ENCODE measurements at regions not wholly inside any gene's neighbourhood (a gene's known extent, or its start where the extent isn't known, plus 50 kb on each side); places are given as distances from the start of the nearest gene placed in this dataset.
"Not testable (repeated sequence)": the region's sequence is repeated elsewhere in the genome, so short reads cannot be mapped to it uniquely, and the experiment has no call there.

GRCh38 chr2:48230834-48231233 lies 83.6 kb upstream of the FOXN2 start:
- Mint-ChIP-seq H3K9me3 (ENCODE audit: unreplicated experiment) (no peaks in the 10 kb centered on the region), H3K27me3 (ENCODE audit: insufficient read depth, unreplicated experiment) (no peaks in the 10 kb centered on the region), H3K36me3 (ENCODE audit: insufficient read depth, unreplicated experiment) (no peaks in the 10 kb centered on the region), H3K27ac (ENCODE audit: unreplicated experiment) (no peak overlapping the region), H3K4me1 (ENCODE audit: low read depth, unreplicated experiment) (no peaks in the 10 kb centered on the region), H3K4me3 (ENCODE audit: unreplicated experiment) (no peak overlapping the region)
- Histone ChIP-seq H3K4me1 (no peaks in the 10 kb centered on the region), H3K36me3 (ENCODE audit: control insufficient read depth, insufficient read depth, low read length) (no peaks in the 10 kb centered on the region), H3K27me3 (replicated peaks; ENCODE audit: control insufficient read depth, insufficient read depth, low read length) (no peaks in the 10 kb centered on the region), H3K9me3 (no peaks in the 10 kb centered on the region), H3K4me3 (ENCODE audit: low read depth, low read length) (no peak overlapping the region)
- DNase-seq, result no peak
- POLR2A ChIA-PET, result no interaction called here
- no peak for TF ChIP-seq CTCF (IDR thresholded peaks at IDR 0.05; ENCODE audit: insufficient read depth in 1 of 2, low read depth in 1 of 2, low read length in 1 of 2, severe bottlenecking in 1 of 2, unreplicated experiment in 1 of 2)
- no TSS peak for BruUV-seq (replicated peaks)
- CTCF ChIA-PET, result no interaction called here
- intact Hi-C loops (cut with micrococcal nuclease; ENCODE audit: unreplicated experiment), result no loop called here

- BruUV-seq (replicated peaks), result no TSS peak
- POLR2A ChIA-PET, result no interaction called here
- no peaks in the 10 kb centered on the region for H3K36me3 Mint-ChIP-seq (ENCODE audit: insufficient read depth, unreplicated experiment)
- no peak overlapping the region for H3K27ac Mint-ChIP-seq (ENCODE audit: unreplicated experiment)
- no peaks in the 10 kb centered on the region for H3K27me3 ChIP-seq (replicated peaks; ENCODE audit: control insufficient read depth, insufficient read depth, low read length)
- no peak for TF ChIP-seq CTCF (IDR thresholded peaks at IDR 0.05; ENCODE audit: insufficient read depth in 1 of 2, low read depth in 1 of 2, low read length in 1 of 2, severe bottlenecking in 1 of 2, unreplicated experiment in 1 of 2)
- no peak overlapping the region for H3K4me3 Mint-ChIP-seq (ENCODE audit: unreplicated experiment)
- DNase-seq, result no peak
- CTCF ChIA-PET, result no interaction called here
- intact Hi-C loops (cut with micrococcal nuclease; ENCODE audit: unreplicated experiment), result no loop called here
- H3K36me3 ChIP-seq (ENCODE audit: control insufficient read depth, insufficient read depth, low read length), result no peaks in the 10 kb centered on the region
- H3K27me3 Mint-ChIP-seq (ENCODE audit: insufficient read depth, unreplicated experiment), result no peaks in the 10 kb centered on the region
- H3K9me3 Mint-ChIP-seq (ENCODE audit: unreplicated experiment), result no peaks in the 10 kb centered on the region
- peaks cover 6% of the 10 kb centered on the region for H3K4me1 Mint-ChIP-seq (ENCODE audit: low read depth, unreplicated experiment)
- H3K4me3 ChIP-seq (ENCODE audit: low read depth, low read length), result no peak overlapping the region
- no peaks in the 10 kb centered on the region for H3K4me1 ChIP-seq
- no peaks in the 10 kb centered on the region for H3K9me3 ChIP-seq
These were observed 82.1 kb upstream of the FOXN2 start for GRCh38 chr2:48232351-48232750.

GRCh38 chr2:48233005-48233404 lies 81.5 kb upstream of the FOXN2 start:
- CTCF ChIA-PET, result no interaction called here
- Mint-ChIP-seq H3K4me3 (ENCODE audit: unreplicated experiment) (no peak overlapping the region), H3K27ac (ENCODE audit: unreplicated experiment) (no peak overlapping the region), H3K9me3 (ENCODE audit: unreplicated experiment) (no peaks in the 10 kb centered on the region), H3K4me1 (ENCODE audit: low read depth, unreplicated experiment) (peaks cover 6% of the 10 kb centered on the region), H3K36me3 (ENCODE audit: insufficient read depth, unreplicated experiment) (no peaks in the 10 kb centered on the region), H3K27me3 (ENCODE audit: insufficient read depth, unreplicated experiment) (no peaks in the 10 kb centered on the region)
- Histone ChIP-seq H3K27me3 (replicated peaks; ENCODE audit: control insufficient read depth, insufficient read depth, low read length) (no peaks in the 10 kb centered on the region), H3K4me1 (no peaks in the 10 kb centered on the region), H3K9me3 (no peaks in the 10 kb centered on the region), H3K4me3 (ENCODE audit: low read depth, low read length) (no peak overlapping the region), H3K36me3 (ENCODE audit: control insufficient read depth, insufficient read depth, low read length) (no peaks in the 10 kb centered on the region)
- BruUV-seq (replicated peaks), result no TSS peak
- POLR2A ChIA-PET, result no interaction called here
- no peak for DNase-seq
- intact Hi-C loops (cut with micrococcal nuclease; ENCODE audit: unreplicated experiment), result no loop called here
- no peak for TF ChIP-seq CTCF (IDR thresholded peaks at IDR 0.05; ENCODE audit: insufficient read depth in 1 of 2, low read depth in 1 of 2, low read length in 1 of 2, severe bottlenecking in 1 of 2, unreplicated experiment in 1 of 2)

GRCh38 chr2:48233824-48234223 lies 80.7 kb upstream of the FOXN2 start:
- H3K27ac Mint-ChIP-seq (ENCODE audit: unreplicated experiment); BruUV-seq (replicated peaks); H3K9me3 Mint-ChIP-seq (ENCODE audit: unreplicated experiment); H3K4me1 ChIP-seq; H3K9me3 ChIP-seq; intact Hi-C loops (cut with micrococcal nuclease; ENCODE audit: unreplicated experiment); CTCF ChIA-PET; H3K27me3 Mint-ChIP-seq (ENCODE audit: insufficient read depth, unreplicated experiment); H3K4me3 ChIP-seq (ENCODE audit: low read depth, low read length); H3K4me3 Mint-ChIP-seq (ENCODE audit: unreplicated experiment); DNase-seq; H3K36me3 ChIP-seq (ENCODE audit: control insufficient read depth, insufficient read depth, low read length); POLR2A ChIA-PET; H3K27me3 ChIP-seq (replicated peaks; ENCODE audit: control insufficient read depth, insufficient read depth, low read length); H3K4me1 Mint-ChIP-seq (ENCODE audit: low read depth, unreplicated experiment); H3K36me3 Mint-ChIP-seq (ENCODE audit: insufficient read depth, unreplicated experiment): not testable (repeated sequence)

Data from Caco-2 (cell line).